ENCODE measurements at regions not wholly inside any gene's neighbourhood (a gene's known extent, or its start where the extent isn't known, plus 50 kb on each side); places are given as distances from the start of the nearest gene placed in this dataset.

DNA sequence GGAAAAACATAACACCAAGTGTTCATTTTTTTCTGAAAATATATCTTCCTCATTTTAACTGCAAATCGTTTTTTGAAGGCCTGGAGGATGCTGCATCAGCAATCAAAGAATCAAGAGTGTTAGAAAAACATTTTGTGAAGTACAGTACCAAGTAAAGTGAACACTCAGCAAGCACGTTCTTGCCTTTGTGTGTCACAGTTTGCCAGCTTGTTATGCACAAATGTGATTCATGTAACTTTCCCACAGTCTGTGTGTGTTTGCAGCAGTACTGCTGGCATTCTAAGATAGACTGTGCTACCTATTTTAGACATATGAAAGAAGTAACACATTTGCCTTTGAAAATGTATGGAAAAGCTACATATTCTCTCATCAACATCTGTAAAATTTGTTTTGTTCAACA lies 1617.7 kb downstream of the RPA4 start:
- Histone ChIP-seq H3K4me3 (ENCODE audit: low read length) (no peak overlapping the region), H3K79me2 (ENCODE audit: low read length) (no peaks in the 10 kb centered on the region)
- DNase-seq: no peak

GRCh38 chrX:98506907-98507306 lies 1623.2 kb downstream of the RPA4 start:
- Histone ChIP-seq H3K27ac (ENCODE audit: low read length) (no peak overlapping the region), H3K27me3 (ENCODE audit: low read length) (no peaks in the 10 kb centered on the region), H2AFZ (ENCODE audit: low read length) (no peak overlapping the region), H3K36me3 (ENCODE audit: insufficient read depth, low read length) (no peaks in the 10 kb centered on the region), H4K20me1 (ENCODE audit: insufficient read depth, low read depth, low read length) (no peaks in the 10 kb centered on the region), H3K9me2 (replicated peaks; ENCODE audit: insufficient read depth, low read length) (no peaks in the 10 kb centered on the region), H3K4me2 (ENCODE audit: low read depth, low read length, poor library complexity, severe bottlenecking) (no peak overlapping the region), H3K9ac (ENCODE audit: low read length) (no peak overlapping the region), H3K9me3 (ENCODE audit: low read length) (no peaks in the 10 kb centered on the region), H3K4me1 (ENCODE audit: low read length) (no peaks in the 10 kb centered on the region), H3K4me3 (ENCODE audit: low read length) (no peak overlapping the region), H3K79me2 (ENCODE audit: low read length) (no peaks in the 10 kb centered on the region)
- no peak for DNase-seq

More for the DNA sequence above, 1617.7 kb downstream of the RPA4 start:
- Histone ChIP-seq H3K27ac (ENCODE audit: low read length) (no peak overlapping the region), H3K9me3 (ENCODE audit: low read length) (no peaks in the 10 kb centered on the region), H3K4me1 (ENCODE audit: low read length) (no peaks in the 10 kb centered on the region), H3K4me2 (ENCODE audit: low read depth, low read length, poor library complexity, severe bottlenecking) (no peak overlapping the region), H3K9ac (ENCODE audit: low read length) (no peak overlapping the region), H3K27me3 (ENCODE audit: low read length) (no peaks in the 10 kb centered on the region), H3K36me3 (ENCODE audit: insufficient read depth, low read length) (no peaks in the 10 kb centered on the region), H3K9me2 (replicated peaks; ENCODE audit: insufficient read depth, low read length) (no peaks in the 10 kb centered on the region), H4K20me1 (ENCODE audit: insufficient read depth, low read depth, low read length) (no peaks in the 10 kb centered on the region), H2AFZ (ENCODE audit: low read length) (no peak overlapping the region)

DNA sequence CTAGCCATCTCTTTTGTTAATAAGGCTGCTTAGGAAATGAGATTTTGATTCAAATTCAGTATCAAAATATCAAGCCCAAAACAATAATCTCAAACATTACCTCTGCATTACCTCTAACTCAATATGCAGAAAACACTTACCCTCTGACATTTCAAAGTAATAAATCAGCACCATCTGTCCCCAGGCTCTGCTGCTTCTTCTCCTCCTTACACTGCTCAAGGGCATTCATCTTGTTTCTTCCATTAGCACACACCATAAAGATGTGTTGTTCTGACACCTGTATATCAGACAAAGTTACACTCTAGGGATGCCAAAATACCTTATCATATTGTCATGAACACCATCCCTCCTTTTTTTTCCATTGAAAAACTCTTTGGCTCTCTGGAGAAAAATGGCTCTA lies 1630.3 kb downstream of the RPA4 start:
- H3K9me3 ChIP-seq (ENCODE audit: low read length): no peaks in the 10 kb centered on the region; the same call in 1 of the 2 replicates
- no peaks in the 10 kb centered on the region for H3K4me1 ChIP-seq (ENCODE audit: low read length)

GRCh38 chrX:98516120-98516519 lies 1632.4 kb downstream of the RPA4 start:
- Histone ChIP-seq H3K9me3 (ENCODE audit: low read length) (no peaks in the 10 kb centered on the region; the same call in 1 of the 2 replicates), H3K9ac (ENCODE audit: low read length) (no peak overlapping the region), H4K20me1 (ENCODE audit: insufficient read depth, low read depth, low read length) (no peaks in the 10 kb centered on the region), H3K79me2 (ENCODE audit: low read length) (no peaks in the 10 kb centered on the region), H3K27me3 (ENCODE audit: low read length) (0 out of 2 replicates have a peak, but pooled peaks cover 3% of the 10 kb centered on the region), H3K27ac (ENCODE audit: low read length) (no peak overlapping the region), H3K4me1 (ENCODE audit: low read length) (no peaks in the 10 kb centered on the region), H3K36me3 (ENCODE audit: insufficient read depth, low read length) (no peaks in the 10 kb centered on the region), H2AFZ (ENCODE audit: low read length) (no peak overlapping the region), H3K4me2 (ENCODE audit: low read depth, low read length, poor library complexity, severe bottlenecking) (no peak overlapping the region), H3K9me2 (replicated peaks; ENCODE audit: insufficient read depth, low read length) (no peaks in the 10 kb centered on the region), H3K4me3 (ENCODE audit: low read length) (no peak overlapping the region)
- no peak for DNase-seq

More for the DNA sequence above, 1630.3 kb downstream of the RPA4 start:
- Histone ChIP-seq H3K36me3 (ENCODE audit: insufficient read depth, low read length) (no peaks in the 10 kb centered on the region), H4K20me1 (ENCODE audit: insufficient read depth, low read depth, low read length) (no peaks in the 10 kb centered on the region), H2AFZ (ENCODE audit: low read length) (no peak overlapping the region), H3K27ac (ENCODE audit: low read length) (no peak overlapping the region), H3K27me3 (ENCODE audit: low read length) (0 out of 2 replicates have a peak, but pooled peaks cover 3% of the 10 kb centered on the region), H3K9ac (ENCODE audit: low read length) (no peak overlapping the region), H3K79me2 (ENCODE audit: low read length) (no peaks in the 10 kb centered on the region), H3K4me3 (ENCODE audit: low read length) (no peak overlapping the region), H3K9me2 (replicated peaks; ENCODE audit: insufficient read depth, low read length) (no peaks in the 10 kb centered on the region), H3K4me2 (ENCODE audit: low read depth, low read length, poor library complexity, severe bottlenecking) (no peak overlapping the region)
- DNase-seq: no peak

GRCh38 chrX:98523026-98523425 lies 1639.3 kb downstream of the RPA4 start:
- Histone ChIP-seq H3K9ac (ENCODE audit: low read length) (no peak overlapping the region), H3K79me2 (ENCODE audit: low read length) (no peaks in the 10 kb centered on the region), H3K4me1 (ENCODE audit: low read length) (no peaks in the 10 kb centered on the region), H3K36me3 (ENCODE audit: insufficient read depth, low read length) (no peaks in the 10 kb centered on the region), H3K9me2 (replicated peaks; ENCODE audit: insufficient read depth, low read length) (no peaks in the 10 kb centered on the region), H3K9me3 (ENCODE audit: low read length) (no peaks in the 10 kb centered on the region; the same call in 1 of the 2 replicates), H3K4me2 (ENCODE audit: low read depth, low read length, poor library complexity, severe bottlenecking) (no peak overlapping the region), H3K4me3 (ENCODE audit: low read length) (no peak overlapping the region), H4K20me1 (ENCODE audit: insufficient read depth, low read depth, low read length) (no peaks in the 10 kb centered on the region), H3K27me3 (ENCODE audit: low read length) (0 out of 2 replicates have a peak, but pooled peaks cover 3% of the 10 kb centered on the region), H3K27ac (ENCODE audit: low read length) (no peak overlapping the region), H2AFZ (ENCODE audit: low read length) (no peak overlapping the region)
- no peak for DNase-seq

GRCh38 chrX:98523521-98523920 lies 1639.8 kb downstream of the RPA4 start:
- no peaks in the 10 kb centered on the region for H4K20me1 ChIP-seq (ENCODE audit: insufficient read depth, low read depth, low read length)
- no peak overlapping the region for H3K4me3 ChIP-seq (ENCODE audit: low read length)
- H2AFZ ChIP-seq (ENCODE audit: low read length): no peak overlapping the region
- no peak overlapping the region for H3K9ac ChIP-seq (ENCODE audit: low read length)
- H3K36me3 ChIP-seq (ENCODE audit: insufficient read depth, low read length): no peaks in the 10 kb centered on the region
- no peak overlapping the region for H3K27ac ChIP-seq (ENCODE audit: low read length)
- H3K4me1 ChIP-seq (ENCODE audit: low read length): no peaks in the 10 kb centered on the region
- H3K9me3 ChIP-seq (ENCODE audit: low read length): no peaks in the 10 kb centered on the region; the same call in 1 of the 2 replicates
- no peak overlapping the region for H3K4me2 ChIP-seq (ENCODE audit: low read depth, low read length, poor library complexity, severe bottlenecking)
- H3K9me2 ChIP-seq (replicated peaks; ENCODE audit: insufficient read depth, low read length): no peaks in the 10 kb centered on the region
- no peak for DNase-seq
- H3K79me2 ChIP-seq (ENCODE audit: low read length): no peaks in the 10 kb centered on the region
- 0 out of 2 replicates have a peak, but pooled peaks cover under 1% of the 10 kb centered on the region for H3K27me3 ChIP-seq (ENCODE audit: low read length)

DNA sequence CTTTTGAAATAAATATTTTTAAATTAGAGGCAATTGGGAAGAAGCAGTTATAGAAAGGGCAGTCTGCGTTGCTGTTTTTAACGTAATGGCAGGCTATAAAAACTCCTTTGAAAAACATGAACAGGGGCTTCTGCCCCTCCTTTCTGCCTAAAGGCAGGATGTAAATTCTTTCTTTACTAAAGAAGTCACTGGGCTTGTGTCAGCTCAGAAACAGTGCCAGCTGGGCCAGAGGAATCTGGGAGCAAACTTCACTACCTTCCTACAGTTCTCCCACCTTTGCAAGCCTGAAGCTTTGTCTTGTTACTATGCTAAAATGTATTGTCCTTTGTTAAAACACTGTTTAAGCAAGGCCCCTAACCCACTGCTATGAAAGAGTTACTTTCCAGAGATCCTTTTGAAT lies 1664.8 kb downstream of the RPA4 start:
- Histone ChIP-seq H4K20me1 (ENCODE audit: insufficient read depth, low read depth, low read length) (no peaks in the 10 kb centered on the region), H3K27me3 (ENCODE audit: low read length) (no peaks in the 10 kb centered on the region), H2AFZ (ENCODE audit: low read length) (no peak overlapping the region), H3K79me2 (ENCODE audit: low read length) (no peaks in the 10 kb centered on the region), H3K4me1 (ENCODE audit: low read length) (no peaks in the 10 kb centered on the region), H3K4me3 (ENCODE audit: low read length) (no peak overlapping the region), H3K36me3 (ENCODE audit: insufficient read depth, low read length) (no peaks in the 10 kb centered on the region), H3K9ac (ENCODE audit: low read length) (no peak overlapping the region), H3K27ac (ENCODE audit: low read length) (no peak overlapping the region), H3K4me2 (ENCODE audit: low read depth, low read length, poor library complexity, severe bottlenecking) (no peak overlapping the region), H3K9me2 (replicated peaks; ENCODE audit: insufficient read depth, low read length) (no peaks in the 10 kb centered on the region), H3K9me3 (ENCODE audit: low read length) (no peaks in the 10 kb centered on the region)
- DNase-seq: no peak

DNA sequence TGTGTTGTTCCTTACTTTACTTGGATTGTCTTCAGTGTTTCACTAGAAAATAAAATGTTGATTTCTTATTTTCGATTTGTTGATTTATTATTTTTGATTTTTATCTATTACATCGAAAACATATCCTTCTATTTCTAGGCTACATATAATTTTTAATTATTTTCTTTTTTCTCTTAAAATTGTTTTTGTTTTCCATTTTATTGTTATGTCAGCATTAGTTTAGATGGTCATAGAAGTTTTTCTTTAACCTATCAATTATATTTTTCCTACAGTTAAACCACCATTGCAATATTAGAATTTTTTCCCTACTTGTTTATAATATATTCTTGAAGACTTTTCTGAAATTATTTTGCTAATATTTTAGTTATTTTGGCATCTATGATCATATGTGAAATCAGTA lies 1685.1 kb downstream of the RPA4 start:
- Histone ChIP-seq H3K4me1 (ENCODE audit: low read length) (no peaks in the 10 kb centered on the region), H3K9me3 (ENCODE audit: low read length) (no peaks in the 10 kb centered on the region), H2AFZ (ENCODE audit: low read length) (no peak overlapping the region), H3K9ac (ENCODE audit: low read length) (no peak overlapping the region), H3K36me3 (ENCODE audit: insufficient read depth, low read length) (no peaks in the 10 kb centered on the region), H3K79me2 (ENCODE audit: low read length) (no peaks in the 10 kb centered on the region), H3K4me3 (ENCODE audit: low read length) (no peak overlapping the region), H3K27me3 (ENCODE audit: low read length) (no peaks in the 10 kb centered on the region), H4K20me1 (ENCODE audit: insufficient read depth, low read depth, low read length) (no peaks in the 10 kb centered on the region), H3K4me2 (ENCODE audit: low read depth, low read length, poor library complexity, severe bottlenecking) (no peak overlapping the region), H3K27ac (ENCODE audit: low read length) (no peak overlapping the region), H3K9me2 (replicated peaks; ENCODE audit: insufficient read depth, low read length) (no peaks in the 10 kb centered on the region)
- DNase-seq: no peak

DNA sequence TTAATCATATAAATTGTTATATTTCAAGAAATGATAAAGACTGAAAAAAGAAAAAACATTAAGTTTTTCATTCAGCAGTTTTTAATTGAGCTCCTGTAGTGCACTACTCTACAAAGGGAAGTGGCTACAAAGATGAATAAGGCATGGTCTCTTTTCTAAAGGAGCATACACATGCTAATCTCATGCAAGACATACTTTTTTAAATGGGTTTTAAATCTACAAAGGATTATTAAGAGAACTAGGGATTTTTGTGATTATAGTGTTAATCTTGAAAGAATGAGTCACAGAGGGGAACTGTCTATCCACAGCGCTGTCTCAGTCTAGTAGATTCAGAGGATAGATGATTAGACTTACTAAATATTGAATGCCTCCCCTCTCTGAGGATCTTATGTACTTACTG lies 1722.2 kb downstream of the RPA4 start:
- Histone ChIP-seq H3K36me3 (ENCODE audit: insufficient read depth, low read length) (no peaks in the 10 kb centered on the region), H3K4me1 (ENCODE audit: low read length) (no peaks in the 10 kb centered on the region), H4K20me1 (ENCODE audit: insufficient read depth, low read depth, low read length) (no peaks in the 10 kb centered on the region), H3K4me2 (ENCODE audit: low read depth, low read length, poor library complexity, severe bottlenecking) (no peak overlapping the region), H2AFZ (ENCODE audit: low read length) (no peak overlapping the region), H3K27ac (ENCODE audit: low read length) (no peak overlapping the region), H3K9ac (ENCODE audit: low read length) (no peak overlapping the region), H3K9me2 (replicated peaks; ENCODE audit: insufficient read depth, low read length) (no peaks in the 10 kb centered on the region), H3K27me3 (ENCODE audit: low read length) (no peaks in the 10 kb centered on the region), H3K79me2 (ENCODE audit: low read length) (no peaks in the 10 kb centered on the region), H3K4me3 (ENCODE audit: low read length) (no peak overlapping the region), H3K9me3 (ENCODE audit: low read length) (no peaks in the 10 kb centered on the region; the same call in 1 of the 2 replicates)
- no peak for DNase-seq
